Prostate gland (tissue), 2 donors: ENCODE measurements at regions not wholly inside any gene's neighbourhood (a gene's known extent, or its start where the extent isn't known, plus 50 kb on each side); places are given as distances from the start of the nearest gene placed in this dataset.

Experiments
- CTCF ChIP-seq, 4 experiments: fragments of 200-600 bp in 2 of 4; fragments of 450-650 bp in 2 of 4; sonication (generic) in 2 of 4; IDR thresholded peaks; 1 replicate in 3 of 4; 2 replicates in 1 of 4; pipeline ENCODE4 v1.5.1; 2016 to 2019; ENCODE audit warnings: antibody characterized with exemption in 4 of 4, mild to moderate bottlenecking in 2 of 4, moderate library complexity in 2 of 4
- POLR2A ChIP-seq: fragments of 450-650 bp; IDR thresholded peaks from one replicate; pipeline ENCODE4 v1.6.1; 2016; ENCODE audit warnings: antibody characterized with exemption, mild to moderate bottlenecking
- POLR2AphosphoS5 ChIP-seq: sonication (generic); formaldehyde crosslinking; IDR thresholded peaks from one replicate; pipeline ENCODE4 v1.6.1; 2017; ENCODE audit warnings: antibody characterized with exemption

DNA sequence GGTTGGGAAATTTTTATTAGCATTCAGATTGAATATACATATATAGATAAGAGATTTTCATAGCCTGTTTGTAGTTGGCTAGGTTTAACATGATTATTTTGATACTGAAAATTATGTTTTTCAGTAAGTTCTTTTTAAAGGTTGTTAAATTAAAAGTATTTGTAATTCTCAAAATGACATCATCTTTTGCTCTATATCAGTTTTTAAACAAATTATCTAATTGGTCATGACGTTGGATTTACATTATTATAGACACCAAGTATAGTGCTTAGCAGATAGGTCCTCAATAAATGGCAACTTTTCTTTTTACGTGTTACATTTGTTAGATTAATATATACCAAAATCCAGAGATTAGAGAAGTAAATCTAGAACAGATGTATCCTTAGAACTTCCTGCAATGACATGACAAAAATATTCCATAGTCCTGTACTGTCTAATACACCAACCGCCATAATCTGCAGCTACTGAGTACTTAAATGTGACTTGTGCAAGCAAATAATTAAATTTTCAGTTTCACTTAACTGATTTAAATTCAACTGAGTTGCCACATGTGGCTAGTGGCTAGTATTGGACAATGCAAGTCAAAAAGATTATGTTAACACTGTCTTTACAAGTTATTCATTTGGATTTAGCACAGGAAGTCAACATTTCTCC is 1613.1 kb upstream of the TENM3 start:
- no peak for TF ChIP-seq CTCF (IDR thresholded peaks at IDR 0.05)
- no peak for TF ChIP-seq POLR2A
- TF ChIP-seq POLR2AphosphoS5: no peak
